ENCODE measurements at regions not wholly inside any gene's neighbourhood (a gene's known extent, or its start where the extent isn't known, plus 50 kb on each side); places are given as distances from the start of the nearest gene placed in this dataset.
"Not testable (repeated sequence)": the region's sequence is repeated elsewhere in the genome, so short reads cannot be mapped to it uniquely, and the experiment has no call there.

- FAIRE-seq; DNase-seq (ENCODE audit: insufficient read length, low spot score): not testable (repeated sequence)
These were observed 1225.4 kb upstream of the ZEB2 start for GRCh38 chr2:145745387-145745721.

GRCh38 chr2:145744541-145745386, 1224.8 kb upstream of the ZEB2 start:
- FAIRE-seq (peak; percentile 20), DNase-seq (ENCODE audit: insufficient read length, low spot score) (peak; percentile 33)

- DNase-seq (ENCODE audit: insufficient read length, low spot score) (no peak), FAIRE-seq (no peak)
These were observed 1223.1 kb upstream of the ZEB2 start for GRCh38 chr2:145743011-145743410.

GRCh38 chr2:145741636-145742035, 1221.7 kb upstream of the ZEB2 start:
- no peak for FAIRE-seq

GRCh38 chr2:145741181-145741580, 1221.3 kb upstream of the ZEB2 start:
- FAIRE-seq (no peak), DNase-seq (ENCODE audit: insufficient read length, low spot score) (no peak)

More at GRCh38 chr2:145741636-145742035, 1221.7 kb upstream of the ZEB2 start:
- DNase-seq (ENCODE audit: insufficient read length, low spot score), result no peak

GRCh38 chr2:145740302-145740701, 1220.4 kb upstream of the ZEB2 start:
- FAIRE-seq, result no peak
- DNase-seq (ENCODE audit: insufficient read length, low spot score), result no peak

GRCh38 chr2:145739681-145740080, 1219.8 kb upstream of the ZEB2 start:
- DNase-seq (ENCODE audit: insufficient read length, low spot score) (no peak), FAIRE-seq (no peak)

GRCh38 chr2:145736871-145737270, 1217.0 kb upstream of the ZEB2 start:
- DNase-seq (ENCODE audit: insufficient read length, low spot score) (no peak), FAIRE-seq (no peak)

GRCh38 chr2:145731467-145731866, 1211.5 kb upstream of the ZEB2 start:
- DNase-seq (ENCODE audit: insufficient read length, low spot score), result no peak
- peak; percentile 55 for FAIRE-seq

GRCh38 chr2:145729993-145730770, 1210.3 kb upstream of the ZEB2 start:
- FAIRE-seq (no peak), DNase-seq (ENCODE audit: insufficient read length, low spot score) (no peak)

GRCh38 chr2:145729481-145729880, 1209.6 kb upstream of the ZEB2 start:
- FAIRE-seq (no peak), DNase-seq (ENCODE audit: insufficient read length, low spot score) (no peak)

- FAIRE-seq, result no peak
- no peak for DNase-seq (ENCODE audit: insufficient read length, low spot score)
These were observed 1208.6 kb upstream of the ZEB2 start for GRCh38 chr2:145728511-145728910.

GRCh38 chr2:145725876-145726275, 1206.0 kb upstream of the ZEB2 start:
- DNase-seq (ENCODE audit: insufficient read length, low spot score), result no peak
- no peak for FAIRE-seq

- no peak for DNase-seq (ENCODE audit: insufficient read length, low spot score)
- no peak for FAIRE-seq
These were observed 1204.5 kb upstream of the ZEB2 start for GRCh38 chr2:145724311-145724898.

GRCh38 chr2:145723872-145724271, 1204.0 kb upstream of the ZEB2 start:
- DNase-seq (ENCODE audit: insufficient read length, low spot score) (no peak), FAIRE-seq (no peak)

GRCh38 chr2:145721681-145722080, 1201.8 kb upstream of the ZEB2 start:
- no peak for DNase-seq (ENCODE audit: insufficient read length, low spot score)
- no peak for FAIRE-seq

- DNase-seq (ENCODE audit: insufficient read length, low spot score), result no peak
- no peak for FAIRE-seq
These were observed 1195.7 kb upstream of the ZEB2 start for GRCh38 chr2:145715601-145716000.

GRCh38 chr2:145710303-145710702, 1190.4 kb upstream of the ZEB2 start:
- FAIRE-seq (no peak), DNase-seq (ENCODE audit: insufficient read length, low spot score) (no peak)

GRCh38 chr2:145702305-145702704, 1182.4 kb upstream of the ZEB2 start:
- DNase-seq (ENCODE audit: insufficient read length, low spot score) (no peak), FAIRE-seq (no peak)

GRCh38 chr2:145692971-145693478, 1173.1 kb upstream of the ZEB2 start:
- FAIRE-seq, result no peak
- no peak for DNase-seq (ENCODE audit: insufficient read length, low spot score)

- FAIRE-seq (no peak), DNase-seq (ENCODE audit: insufficient read length, low spot score) (no peak)
These were observed 1171.7 kb upstream of the ZEB2 start for GRCh38 chr2:145691659-145692058.

All from HTR-8/SVneo (cell line).